HG02610 (cell line): ENCODE measurements at regions not wholly inside any gene's neighbourhood (a gene's known extent, or its start where the extent isn't known, plus 50 kb on each side); places are given as distances from the start of the nearest gene placed in this dataset.
"Not testable (repeated sequence)": the region's sequence is repeated elsewhere in the genome, so short reads cannot be mapped to it uniquely, and the experiment has no call there.

Experiments used
- ATAC-seq: cut with Tn5 transposase; IDR thresholded peaks from one replicate; pipeline ENCODE4 v1.9.1; 2021; ENCODE audit warnings: mild to moderate bottlenecking, moderate library complexity; ENCODE audit not compliant: unreplicated experiment

DNA sequence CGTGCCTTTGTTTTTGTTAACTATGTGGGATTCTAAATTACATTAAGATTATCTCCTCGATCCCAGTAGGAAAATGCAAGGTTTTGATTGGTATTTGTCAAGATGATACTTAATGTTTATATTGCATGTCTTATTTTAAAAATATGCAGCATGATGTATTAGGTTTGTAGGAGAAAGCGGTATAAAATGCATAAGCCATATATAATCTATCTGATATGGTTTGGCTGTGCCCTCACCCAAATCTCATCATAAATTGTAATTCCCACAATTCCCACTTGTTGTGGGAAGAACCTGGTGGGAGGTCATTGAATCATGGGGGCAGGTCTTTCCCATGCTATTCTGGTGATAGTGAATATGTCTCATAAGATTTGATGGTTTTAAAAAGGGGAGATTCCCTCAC, 198.1 kb upstream of the NCAM2 start:
- ATAC-seq = no peak

DNA sequence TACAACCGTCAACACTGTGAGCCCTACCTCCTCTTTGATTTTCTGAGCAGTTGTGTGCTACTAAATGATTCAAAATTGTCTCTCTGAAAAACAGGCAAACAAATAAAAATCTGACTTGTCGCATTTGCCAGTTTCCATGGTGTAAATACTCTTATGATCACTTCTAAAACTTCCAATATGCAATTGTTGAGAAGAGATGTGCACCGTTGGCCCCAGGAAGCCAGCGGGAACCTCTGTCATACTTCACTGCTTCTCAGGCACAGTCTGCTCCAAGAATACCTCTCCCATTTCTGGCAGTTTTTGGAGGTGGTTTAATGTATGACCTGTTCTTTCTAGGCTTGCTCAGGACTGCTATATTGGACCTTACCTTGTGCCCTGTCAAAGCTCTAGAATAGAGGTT, 196.0 kb upstream of the NCAM2 start:
- ATAC-seq = no peak

DNA sequence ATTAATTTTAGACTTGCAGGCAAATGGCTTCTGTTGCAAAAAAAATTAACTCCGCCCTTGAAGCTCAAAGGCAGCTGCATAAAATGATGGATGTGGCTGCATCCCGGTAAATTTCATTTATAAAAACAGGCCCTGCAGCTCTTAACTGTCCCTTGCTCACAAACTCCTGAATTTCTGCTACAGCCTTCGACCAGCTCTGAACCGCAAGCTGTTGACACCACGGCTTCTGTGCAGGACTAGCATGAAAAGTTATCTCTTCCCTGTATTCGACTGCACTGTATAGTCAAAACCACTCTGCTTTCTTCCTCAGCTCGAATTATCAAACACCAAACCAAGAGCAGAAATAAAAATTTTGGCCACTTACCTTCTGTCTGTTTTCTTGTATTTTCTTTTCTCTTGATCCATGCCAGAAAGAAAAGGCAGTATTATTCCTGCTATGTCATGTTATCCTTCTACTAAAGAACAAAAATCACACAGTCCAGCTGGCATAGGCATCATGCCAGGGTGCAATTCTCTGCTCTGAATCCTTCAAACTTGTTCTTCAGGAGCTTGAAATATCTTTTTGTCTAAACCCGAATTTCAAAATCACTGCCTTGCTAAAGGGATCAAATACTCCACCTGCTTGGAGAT, 195.5 kb upstream of the NCAM2 start:
- no peak for ATAC-seq

DNA sequence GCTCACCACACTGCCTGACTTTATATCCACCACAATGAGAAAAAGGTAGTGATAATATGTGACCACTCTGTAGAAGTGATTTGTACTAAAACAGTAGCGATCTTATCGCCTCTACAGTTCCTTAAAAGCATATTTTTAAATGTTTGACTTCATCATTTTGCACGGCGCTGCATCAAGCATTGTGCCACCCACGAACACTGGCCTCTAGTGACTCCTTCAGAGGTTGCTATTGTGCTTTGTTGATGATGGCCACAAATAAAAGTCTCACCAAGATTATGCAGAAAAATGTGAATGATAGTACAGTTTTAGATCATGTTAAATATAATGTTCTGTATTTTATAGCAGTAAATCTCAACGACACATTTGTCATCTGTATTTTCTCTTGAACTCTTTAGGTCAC, 186.5 kb upstream of the NCAM2 start:
- no peak for ATAC-seq

DNA sequence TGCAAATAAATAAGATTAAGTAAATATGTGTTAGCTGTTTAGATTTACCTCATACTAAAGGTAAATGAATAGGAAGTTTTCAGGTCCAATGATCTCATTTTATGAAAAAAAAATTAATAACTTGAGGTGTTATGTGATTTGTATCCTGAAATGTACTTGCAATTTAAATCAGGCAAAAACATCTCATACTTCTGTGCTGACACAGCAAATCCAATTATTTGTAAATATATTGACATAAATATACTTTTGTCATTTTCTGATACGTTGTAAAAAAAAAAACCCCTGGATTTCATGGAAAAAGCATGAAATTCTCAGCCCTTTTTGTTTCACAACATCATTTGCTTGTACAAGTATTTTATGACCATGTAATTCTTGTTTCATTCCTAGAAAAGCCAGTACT, 184.1 kb upstream of the NCAM2 start:
- no peak for ATAC-seq

DNA sequence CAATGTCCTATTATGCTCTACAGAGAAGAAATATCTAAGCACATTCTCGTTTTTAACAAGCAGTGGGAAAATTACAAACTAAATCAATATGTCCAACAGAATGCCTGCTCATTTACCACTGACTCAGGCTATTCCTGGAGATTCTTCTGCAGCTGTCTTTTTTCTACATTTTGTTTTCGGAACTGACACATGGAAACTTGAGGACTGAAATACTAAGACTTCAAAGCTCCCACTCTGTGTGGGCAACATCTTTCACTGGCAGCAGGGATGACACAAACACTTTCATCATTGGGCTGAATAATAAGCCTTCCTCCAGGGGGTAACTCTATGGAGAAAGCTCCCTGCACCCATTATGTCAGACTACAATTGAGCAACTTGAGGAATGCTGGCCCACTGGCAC, 175.5 kb upstream of the NCAM2 start:
- ATAC-seq = no peak

DNA sequence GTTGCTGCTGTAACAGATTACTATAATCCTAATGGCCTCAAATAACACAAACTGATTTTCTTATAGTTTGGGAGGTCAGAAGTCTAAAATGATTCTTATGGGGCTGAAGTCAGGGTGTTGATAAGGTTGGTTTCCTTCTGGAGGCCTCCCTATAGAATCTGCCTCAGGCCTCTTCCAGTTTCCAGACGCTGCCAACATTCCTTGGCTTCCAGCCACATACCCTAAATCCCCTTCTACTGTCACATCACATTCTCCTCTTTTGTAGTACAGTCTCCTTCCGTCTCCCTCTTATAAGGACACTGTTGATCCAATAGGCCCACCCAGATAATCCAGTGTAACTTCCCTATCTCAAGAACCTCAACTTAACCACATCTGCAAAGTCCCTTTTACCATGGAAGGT, 145.3 kb upstream of the NCAM2 start:
- no peak for ATAC-seq

DNA sequence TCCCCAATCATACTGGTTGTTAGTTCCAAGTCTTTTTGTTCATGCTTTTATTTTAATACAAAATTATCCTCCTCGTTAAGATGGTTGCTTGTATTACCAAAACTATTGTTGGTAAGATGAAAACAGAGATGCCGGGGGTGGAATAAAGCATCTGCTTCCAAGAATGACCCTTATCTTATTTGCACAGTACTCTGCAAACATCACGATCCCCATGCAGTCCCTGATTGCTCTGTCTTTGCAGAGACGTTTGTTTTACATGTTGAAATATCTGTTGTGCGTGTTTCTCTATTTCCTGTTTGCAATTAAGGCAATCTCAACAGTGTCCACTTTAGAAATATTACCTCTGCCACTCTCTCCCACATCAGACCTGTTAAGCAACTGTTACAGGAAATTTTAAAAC, 141.3 kb upstream of the NCAM2 start:
- ATAC-seq = no peak

DNA sequence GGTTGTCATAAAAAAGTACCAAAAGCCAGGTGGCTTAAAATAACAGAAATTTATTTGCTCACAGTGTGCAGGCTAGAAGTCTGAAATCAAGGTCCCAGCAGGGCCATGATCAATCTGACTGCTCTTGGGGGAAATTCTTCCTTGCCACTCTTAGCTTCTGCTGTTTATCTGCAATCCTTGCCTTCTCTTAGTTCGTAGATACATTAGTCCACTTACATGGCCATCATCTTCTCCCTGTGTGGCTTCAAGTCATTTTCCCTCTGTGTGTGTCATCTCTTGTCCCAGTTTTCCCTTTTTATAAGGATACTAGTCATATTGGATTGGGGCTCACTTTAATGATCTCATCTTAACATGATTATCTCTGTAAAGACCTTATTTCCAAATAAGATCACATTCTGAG, 124.0 kb upstream of the NCAM2 start:
- no peak for ATAC-seq

DNA sequence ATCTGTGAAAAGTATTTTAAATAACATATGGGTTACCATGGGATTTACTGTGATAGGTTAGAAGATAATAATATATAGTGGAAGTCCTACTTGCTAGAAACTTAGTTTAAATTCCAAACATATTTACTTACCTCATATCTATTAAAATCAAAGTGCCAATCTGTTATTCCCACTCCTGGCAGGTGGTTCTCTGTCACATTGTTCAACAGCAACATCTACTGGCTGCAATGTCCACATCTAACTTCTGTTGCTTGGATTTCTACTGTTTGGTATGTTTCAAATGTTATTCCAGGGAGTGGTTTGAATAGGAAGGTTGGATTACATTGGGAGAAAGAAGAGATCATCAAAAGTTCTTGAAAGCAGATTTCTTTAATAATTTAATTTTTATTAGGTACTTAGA, 122.5 kb upstream of the NCAM2 start:
- ATAC-seq = no peak

DNA sequence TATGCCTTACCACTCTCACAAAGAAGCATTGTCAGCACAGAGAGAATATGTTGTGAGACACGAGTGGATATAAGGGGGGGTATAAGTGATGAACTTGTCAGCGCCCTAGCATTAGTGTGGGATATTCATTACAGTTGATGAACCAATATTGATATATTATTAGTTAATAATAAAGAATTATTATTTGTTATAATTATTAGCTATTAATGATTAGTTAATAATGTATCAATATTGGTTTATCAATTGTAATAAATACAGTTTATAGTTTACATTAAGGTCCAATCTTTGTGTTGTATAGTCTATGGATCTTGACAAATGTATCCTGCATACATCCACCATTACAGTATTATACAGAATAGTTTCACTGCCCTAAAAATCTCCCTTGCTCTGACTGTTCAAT, 120.2 kb upstream of the NCAM2 start:
- ATAC-seq = no peak

DNA sequence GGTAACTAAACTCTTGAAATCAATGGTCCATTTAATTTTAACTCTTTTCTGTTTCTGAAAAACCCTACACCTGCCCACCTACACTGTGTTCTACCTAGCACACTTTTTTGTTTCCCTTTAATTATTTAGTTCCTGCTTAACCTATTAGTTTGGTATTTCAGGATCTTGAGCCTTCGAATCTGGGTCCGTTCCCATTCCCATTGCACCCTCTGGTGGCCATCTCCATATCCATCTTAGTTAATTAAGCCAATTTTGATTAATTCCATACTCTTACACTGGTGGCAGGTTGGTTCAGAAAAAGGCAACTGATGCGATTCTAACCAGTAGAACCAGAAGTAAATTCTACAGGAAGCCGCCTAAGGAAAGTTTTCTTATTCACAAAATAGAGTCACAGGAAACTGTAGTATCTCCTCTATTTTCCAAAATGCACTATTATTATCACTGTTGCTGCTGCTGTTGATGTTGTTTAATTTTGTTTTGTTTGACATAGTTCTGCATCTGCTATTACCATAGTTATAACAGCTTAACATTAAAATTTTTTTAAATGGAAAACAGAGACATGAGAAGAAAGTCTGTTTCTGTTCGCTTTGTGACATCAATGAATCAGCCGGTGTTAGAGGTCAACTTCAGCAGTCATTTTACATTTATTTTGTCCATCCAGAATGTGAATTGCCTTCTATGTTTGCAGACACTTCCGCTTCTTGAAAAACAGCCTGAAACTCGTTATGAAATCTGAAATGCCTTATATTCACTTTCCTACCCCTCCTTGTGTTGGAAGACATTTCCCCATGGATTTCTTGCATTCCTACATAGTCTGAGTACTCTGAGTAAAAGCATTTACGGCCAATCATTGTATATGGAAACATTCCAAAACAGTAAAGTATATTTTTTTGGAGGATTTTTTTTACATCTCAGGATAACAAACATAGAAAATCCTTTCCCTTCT, 115.5 kb upstream of the NCAM2 start:
- no peak for ATAC-seq

DNA sequence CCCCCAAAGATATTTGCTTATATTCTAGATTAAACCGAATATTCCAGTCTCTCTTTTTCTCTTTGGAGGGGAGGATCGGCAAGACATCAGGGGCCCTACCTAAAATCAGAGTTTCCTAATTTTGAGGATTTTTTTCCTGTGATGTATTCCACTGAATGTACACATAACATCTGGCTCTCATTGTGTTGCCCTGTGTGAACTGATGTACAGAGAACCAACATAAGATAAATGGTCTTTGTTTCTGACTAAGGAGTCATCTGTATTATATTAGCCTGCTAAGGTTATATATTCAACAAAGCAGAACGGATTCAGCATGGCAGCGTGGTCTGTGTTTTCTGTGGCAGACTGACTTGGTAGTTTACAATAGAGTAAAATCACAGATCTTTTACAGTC, 114.8 kb upstream of the NCAM2 start:
- ATAC-seq = no peak

DNA sequence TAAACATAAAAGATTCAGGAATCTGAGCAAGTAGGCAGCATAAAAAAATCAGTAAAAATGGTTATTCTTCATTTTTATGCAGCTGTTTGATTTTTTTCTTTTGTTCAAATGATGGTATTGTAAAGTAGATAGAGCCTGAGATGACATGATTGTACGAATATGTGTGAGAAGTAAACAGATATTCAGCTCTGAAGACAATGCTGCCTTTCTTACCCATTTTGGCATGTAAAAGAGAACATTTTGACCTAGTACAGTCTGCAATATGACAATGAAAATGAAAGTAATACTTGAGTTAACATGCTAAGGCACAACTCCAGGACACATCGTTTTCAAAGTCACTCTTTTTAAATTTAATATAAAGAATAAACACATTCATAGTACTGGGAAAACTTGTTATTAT, 95.7 kb upstream of the NCAM2 start:
- ATAC-seq = no peak

DNA sequence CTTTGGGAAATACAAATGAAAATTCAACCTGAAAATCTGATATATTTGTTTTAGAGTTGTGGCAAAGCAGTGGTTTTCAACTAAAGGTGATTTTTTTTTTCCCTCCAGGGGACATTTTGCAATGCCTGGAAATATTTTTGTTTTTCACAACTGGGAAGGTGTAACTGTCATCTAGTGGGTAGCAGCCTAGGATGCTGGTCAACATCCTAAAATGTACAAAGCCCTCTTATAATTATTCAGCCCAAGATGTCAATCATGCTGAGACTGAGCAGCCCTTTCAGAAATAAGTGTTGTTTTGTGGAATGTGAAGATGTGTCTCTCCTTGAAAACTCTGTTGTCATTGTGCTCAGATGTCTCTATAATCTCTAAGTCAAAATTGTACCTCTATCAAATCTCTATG, 95.2 kb upstream of the NCAM2 start:
- ATAC-seq = no peak

DNA sequence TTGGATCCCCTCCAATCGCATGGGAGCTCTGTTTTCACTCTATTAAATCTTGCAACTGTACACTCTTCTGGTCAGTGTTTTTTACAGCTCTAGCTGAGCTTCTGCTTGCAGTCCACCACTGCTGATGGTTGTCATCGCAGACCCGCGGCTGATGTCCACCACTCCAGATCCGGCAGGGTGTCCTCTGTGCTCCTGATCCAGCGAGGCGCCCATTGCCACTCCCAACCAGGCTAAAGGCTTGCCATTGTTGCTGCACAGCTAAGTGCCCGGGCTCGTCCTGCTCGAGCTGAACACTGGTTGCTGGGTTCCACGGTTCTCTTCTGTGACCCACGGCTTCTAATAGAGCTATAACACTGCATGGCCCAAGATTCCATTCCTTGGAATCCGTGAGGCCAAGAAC, 70.7 kb upstream of the NCAM2 start:
- not testable (repeated sequence) for ATAC-seq

DNA sequence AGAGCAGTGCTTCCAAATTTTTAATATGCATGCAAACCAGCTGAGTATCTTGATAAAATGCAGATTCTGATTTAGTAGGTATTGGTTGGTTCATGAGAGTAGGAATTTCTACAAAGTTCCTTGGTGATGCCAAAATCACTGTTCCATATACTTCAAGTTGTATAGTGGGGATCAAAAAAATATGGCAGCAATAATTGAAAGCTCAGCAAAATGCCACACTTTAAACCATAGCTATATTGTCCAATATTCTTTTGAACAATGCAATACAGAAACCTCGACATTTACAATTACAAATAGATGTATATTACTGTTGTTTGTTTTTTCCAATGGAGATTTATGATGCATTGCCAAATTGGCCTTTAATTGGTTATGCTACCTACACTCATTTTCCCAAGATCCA, 55.7 kb upstream of the NCAM2 start:
- ATAC-seq = no peak

DNA sequence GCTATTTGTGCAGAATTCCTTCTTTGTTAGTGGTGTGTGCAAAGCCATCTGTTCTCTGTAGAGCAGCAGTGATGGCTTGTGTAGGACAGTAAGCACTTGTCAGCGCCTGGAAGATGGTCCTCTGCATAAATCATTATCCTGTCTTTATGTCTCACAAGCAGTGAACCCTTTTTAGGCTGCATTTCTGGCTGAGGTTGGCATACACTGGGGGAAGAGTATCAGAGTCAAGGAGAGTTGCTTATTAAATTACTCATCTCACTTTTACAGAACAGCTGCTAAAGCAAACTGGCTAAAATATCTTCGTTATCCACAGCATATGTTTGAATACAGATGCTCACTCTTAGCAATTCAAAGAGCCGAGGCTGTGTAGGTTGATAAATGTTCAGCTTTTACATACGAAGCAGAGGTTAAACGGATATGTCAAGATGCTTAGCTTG, 54.6 kb upstream of the NCAM2 start:
- ATAC-seq = no peak

DNA sequence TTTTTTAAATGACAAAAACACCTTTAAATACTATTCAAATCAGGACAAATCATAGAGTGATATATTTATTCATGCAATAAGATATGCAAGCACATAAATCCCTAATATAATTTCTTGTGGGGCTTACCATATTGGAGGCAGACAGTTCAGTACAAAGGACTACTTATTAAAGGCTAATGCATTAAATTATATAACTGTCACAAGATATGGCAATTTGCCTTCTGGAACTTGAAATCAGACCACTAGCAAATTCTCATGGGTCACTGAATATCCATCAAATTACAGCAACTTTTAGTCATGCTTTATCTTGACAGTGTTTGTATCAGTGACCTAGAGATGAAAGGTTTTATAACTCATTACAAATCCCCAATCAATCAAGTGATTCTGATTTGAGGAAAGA, 54.1 kb upstream of the NCAM2 start:
- no peak for ATAC-seq

DNA sequence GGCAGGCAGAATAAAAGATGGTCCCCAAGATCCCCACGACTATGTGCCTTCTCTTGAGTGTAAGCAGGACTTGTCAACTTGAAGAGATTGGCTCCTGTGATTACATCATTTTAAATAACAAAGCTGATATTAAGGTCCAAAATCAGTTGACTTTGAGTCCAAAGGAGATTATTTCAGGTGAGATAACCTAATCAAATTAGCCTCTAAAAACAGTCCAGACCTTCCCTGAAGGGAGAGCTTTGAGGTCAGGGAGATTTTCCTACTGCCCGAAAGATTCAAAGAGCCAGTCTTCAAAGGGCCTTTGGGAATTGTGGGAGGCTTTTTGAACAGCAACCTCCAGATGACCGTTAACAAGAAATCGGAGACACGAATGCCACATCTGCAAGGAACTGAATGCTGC, 51.5 kb upstream of the NCAM2 start:
- ATAC-seq = no peak
